NT2/D1 (cell line): ENCODE measurements at regions not wholly inside any gene's neighbourhood (a gene's known extent, or its start where the extent isn't known, plus 50 kb on each side); places are given as distances from the start of the nearest gene placed in this dataset.

Experiments used
- YY1 ChIP-seq: IDR thresholded peaks from 2 replicates; pipeline ENCODE4 v1.6.1; 2011; ENCODE audit not compliant: insufficient read length, insufficient read depth
- ZNF274 ChIP-seq: IDR thresholded peaks from 2 replicates; pipeline ENCODE4 v1.6.1; 2011; ENCODE audit warnings: mild to moderate bottlenecking, low read depth, low read length

DNA sequence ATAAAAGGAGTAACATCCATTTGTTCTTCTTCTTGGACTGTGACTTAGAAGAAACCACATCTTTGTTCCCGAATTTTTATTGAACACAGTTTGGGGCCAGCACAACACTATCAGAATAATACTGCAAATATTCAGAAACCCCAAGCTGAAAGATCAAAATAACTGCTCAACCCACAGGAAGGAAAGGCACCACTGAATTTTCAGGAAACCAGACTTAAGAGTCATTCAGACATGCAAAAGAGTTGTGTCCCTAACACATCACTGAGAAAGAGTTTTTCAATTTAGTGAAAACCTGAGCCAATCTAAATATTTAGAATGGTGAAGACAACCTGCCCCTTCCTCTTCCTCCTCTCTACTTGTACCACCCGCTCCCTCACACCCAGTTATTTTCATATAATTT, 295.0 kb upstream of the RORA start:
- TF ChIP-seq ZNF274 (no peak), YY1 (no peak)
